NK-92 treated with Interleukin-12 subunit alpha and Interleukin-12 subunit beta, amount 100 ng/mL, for 24 hours (cell line): ENCODE measurements at regions not wholly inside any gene's neighbourhood (a gene's known extent, or its start where the extent isn't known, plus 50 kb on each side); places are given as distances from the start of the nearest gene placed in this dataset.

Source experiments
- DNase-seq: peaks from one replicate; lab custom pipeline; 2025; lab: John Stamatoyannopoulos, UW

DNA sequence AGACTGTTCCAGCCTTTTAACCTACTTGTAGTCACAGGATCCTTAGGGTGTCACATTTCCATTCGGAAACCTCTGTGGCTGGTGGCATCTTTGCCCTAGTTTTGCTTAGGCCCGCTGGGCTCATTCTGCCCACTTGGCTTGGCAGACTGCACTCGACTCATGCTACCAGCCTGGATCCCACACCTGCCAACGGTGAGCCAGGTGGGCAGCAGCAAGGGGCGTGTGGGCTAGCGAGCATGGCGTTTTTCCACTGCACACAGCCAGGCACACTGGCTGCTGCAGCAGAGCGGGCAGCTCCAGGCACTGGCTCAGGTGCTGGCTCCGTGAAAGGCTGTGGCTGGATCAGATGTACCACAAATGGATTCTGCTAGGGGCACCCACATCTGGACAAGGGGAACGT, 838.2 kb downstream of the SLITRK6 start:
- no peak for DNase-seq

DNA sequence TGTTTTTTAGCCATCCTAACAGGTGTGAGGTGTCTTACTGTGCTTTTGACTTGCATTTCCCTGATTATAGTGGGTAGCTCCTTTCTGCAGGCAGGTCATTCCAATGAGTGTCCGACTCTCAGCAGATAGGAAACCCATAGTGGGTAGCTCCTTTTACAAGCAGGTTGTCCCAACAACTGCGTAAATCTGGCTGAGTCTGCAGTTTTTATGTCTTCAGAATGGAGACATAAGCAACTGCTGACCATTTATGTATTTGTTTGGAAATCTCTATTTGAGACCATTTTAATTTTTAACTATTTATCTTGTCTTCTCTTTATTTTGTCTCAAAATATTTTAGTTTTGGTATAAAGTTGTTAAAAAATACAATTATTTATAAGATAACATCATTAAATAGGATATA, 839.4 kb downstream of the SLITRK6 start:
- no peak for DNase-seq

DNA sequence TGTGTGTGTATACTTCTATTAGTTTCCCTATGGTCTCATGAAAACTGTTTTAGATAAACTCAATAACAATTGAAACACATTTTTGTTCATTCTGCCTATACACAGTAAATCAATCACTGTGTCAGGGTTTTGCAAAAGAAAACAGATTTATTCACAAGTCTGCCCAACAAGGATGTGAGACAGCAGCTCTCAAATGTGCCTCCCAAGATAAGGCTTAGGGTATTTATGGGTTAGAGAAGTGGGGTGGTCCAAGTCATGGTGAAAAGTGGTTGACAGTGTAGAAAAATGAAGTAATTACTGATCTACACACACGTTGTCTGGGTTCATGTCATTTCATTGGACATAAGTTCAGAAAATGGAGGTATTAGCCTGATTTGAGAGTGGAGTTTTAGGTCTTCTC, 844.6 kb downstream of the SLITRK6 start:
- no peak for DNase-seq

DNA sequence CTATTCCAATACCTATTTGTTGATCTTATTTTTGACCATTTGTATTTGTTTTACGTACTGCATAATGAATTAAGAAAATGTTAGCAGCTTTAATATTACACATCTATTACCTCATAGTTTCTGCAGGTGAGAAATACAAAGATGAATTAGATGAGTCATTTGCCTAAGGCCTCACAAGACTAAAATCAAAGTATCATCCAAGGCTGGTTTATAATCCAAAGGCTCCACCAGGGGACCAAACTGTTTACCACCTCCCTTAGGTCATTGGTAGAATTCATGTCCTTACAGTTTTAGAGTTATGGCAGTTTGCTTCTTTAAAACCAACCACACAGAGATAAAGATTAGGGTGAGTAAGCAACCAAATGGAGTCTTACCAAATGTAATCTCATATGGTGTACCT, 848.1 kb downstream of the SLITRK6 start:
- no peak for DNase-seq

DNA sequence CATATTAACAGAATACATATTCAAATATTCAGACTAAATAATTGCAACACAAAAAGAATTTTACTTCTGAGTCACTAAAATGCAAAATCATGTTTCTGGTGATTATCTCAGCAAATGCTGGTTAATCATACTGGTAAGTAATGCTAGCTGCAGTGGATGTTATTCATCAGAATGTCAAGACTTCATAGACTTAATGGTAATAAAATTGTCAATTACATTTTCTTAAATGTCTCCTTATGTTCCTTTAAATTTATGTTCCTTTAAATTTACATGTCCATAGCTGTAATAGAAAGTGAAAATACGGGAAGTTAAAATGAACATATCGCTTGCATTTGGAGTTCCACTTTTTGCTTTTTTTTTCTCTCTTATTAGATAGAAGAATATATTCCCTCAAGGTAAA, 853.0 kb downstream of the SLITRK6 start:
- no peak for DNase-seq

DNA sequence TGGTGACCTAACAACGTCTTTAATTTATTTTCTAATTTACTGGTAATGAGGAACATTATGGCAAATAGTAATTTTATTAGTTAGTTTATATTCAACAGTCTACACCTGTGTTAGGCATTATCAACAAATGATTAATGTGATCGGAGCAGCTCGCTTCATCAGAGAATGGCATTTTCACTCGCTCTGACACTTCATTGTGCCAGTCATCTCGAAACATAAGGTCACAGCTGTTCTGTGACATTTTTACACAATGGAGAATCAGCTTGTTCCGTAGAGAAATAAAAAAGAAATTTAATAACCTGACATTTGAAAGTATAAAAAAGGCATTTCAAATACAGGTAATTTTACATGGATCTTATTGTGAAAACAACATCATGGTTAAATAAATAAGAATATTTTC, 858.4 kb downstream of the SLITRK6 start:
- no peak for DNase-seq

DNA sequence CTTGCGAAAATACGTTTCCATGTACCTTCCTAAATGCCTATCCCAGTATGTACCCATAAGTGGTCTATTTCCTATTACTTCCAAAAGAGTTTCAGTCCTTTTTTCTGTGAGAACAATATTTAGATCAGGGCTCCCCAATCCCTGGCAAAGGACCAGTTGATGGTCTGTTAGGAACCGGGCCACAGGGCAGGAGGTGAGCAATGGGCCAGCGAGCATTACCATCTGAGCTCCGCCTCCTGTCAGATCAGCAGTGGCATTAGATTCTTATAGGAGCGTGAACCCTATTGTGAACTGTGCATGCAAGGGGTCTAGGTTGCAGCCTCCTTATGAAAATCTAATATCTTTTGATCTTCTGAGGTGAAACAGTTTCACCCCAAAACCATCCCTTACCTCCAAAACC, 859.1 kb downstream of the SLITRK6 start:
- no peak for DNase-seq

DNA sequence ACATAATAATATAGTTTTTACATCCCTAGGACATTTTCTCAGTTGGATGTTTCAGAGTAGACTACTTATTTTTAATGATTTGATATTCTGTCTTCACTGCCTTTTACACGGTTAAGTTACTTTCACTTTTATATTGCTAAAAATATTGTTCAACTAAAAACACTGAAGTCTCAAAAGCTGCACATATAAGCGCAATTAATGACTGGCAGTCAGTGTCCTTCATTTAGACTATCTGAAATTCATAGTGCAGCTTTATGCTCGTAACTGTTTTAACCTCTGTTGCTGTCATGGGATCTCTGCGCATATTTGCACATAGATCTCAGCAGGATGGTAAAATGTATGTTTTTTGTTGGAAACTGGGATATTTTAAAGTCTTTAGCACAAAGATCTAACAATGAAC, 864.3 kb downstream of the SLITRK6 start:
- DNase-seq, result no peak

DNA sequence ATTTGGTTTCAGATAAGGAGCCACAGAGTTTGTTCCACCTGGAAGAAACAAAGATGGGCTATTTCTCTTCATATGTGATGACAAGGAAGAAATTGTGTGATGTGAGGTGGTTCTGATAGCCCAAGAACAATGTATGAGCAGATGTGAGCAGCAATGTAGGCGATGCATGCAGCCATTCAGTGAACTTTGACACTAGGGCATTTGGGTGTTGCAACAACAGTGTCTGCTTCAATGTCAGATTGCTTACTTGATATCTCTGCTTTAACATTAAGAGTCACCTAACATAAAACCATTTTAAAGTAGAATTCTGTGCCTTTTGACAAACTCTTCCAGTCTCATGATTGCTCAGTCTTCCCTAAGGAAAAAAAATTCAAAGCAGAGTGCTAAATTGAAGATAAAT, 865.4 kb downstream of the SLITRK6 start:
- DNase-seq, result no peak

DNA sequence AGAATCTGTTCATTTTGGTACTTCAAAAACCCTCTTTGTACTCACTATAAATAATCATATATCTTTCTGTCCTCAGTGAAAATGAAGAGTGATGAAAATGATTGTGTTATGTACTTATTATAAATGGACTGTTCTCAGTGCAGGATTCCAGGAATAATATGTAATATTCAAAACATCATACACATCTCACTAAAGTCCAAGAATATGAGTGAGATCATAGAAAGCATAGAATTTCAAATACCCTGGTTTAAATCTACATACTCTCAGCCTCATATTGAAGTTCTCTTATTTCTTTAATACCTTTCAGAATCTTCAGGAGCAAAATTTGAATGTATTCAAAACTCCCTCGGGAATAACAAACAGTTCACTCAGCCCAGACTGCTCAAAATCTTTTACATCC, 868.0 kb downstream of the SLITRK6 start:
- DNase-seq, result no peak

DNA sequence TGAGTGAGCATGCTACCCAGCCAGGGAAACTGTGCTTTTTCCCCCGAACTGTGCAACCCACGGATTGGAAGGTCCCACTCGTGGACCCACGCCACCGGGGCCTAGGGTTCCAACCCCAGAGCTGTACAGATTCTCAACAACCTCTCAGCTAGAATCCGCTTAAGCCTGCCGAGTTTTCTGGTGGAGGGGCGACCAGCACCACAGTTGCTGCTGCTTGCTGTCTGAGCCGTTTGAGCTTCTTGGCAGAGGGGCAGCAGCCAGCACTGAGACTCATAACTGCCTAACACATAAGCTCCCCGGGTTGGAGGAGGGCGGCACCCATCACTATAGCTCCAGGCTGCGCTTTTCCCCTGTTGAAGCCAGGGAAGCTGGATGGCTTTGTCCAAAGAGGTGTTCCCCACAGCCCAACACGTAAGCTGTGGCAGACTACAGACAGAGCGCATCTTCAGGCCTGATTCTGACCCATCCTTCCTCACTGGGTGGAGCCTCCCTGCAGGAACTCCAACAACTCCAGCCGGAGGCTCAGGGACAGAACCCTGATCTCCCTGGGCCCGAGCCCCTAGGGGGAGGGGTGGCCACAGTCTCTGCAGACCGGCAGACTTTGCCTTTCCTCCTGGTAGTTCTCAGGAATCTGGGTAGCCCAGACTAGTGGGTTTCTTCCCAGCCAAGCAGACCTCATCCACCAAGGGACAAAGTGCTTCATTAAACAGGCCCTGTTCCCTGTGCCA, 871.6 kb downstream of the SLITRK6 start:
- no peak for DNase-seq

DNA sequence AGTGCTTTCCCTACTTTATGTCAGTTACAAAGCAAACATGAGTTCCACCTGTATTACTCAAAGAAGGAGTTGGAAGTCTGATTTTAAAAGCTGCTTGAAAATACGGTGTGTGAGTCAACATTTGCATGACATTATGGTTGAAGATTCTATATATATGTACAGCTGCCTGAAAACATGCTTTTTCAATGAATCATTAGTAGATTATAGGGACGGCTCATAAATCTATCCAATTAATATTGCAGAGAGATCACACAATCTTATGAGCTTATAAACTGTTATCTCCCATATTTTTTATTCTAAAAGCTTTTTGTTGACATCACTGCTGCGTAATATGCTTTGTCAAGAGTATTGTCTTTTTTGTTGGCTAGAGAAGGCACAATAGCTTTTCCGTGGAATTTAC, 873.8 kb downstream of the SLITRK6 start:
- no peak for DNase-seq

DNA sequence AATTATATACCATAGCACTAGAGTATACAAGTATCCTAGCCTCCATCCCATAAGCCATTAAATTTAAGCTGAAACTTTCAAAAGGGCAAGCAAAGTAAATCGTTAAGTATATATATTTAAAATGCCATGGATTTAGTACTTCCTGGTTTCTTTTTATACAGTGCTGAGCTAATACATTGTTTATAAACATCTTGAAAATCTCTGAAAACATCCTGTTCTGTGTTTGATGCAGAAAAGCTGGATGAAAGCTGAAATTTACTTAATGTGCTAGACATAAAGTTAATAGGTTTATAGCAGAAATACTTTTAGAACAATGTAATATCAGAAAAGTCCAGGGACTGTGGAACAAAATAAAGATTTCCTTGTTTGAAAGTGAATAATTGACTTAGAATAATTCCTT, 875.4 kb downstream of the SLITRK6 start:
- no peak for DNase-seq

DNA sequence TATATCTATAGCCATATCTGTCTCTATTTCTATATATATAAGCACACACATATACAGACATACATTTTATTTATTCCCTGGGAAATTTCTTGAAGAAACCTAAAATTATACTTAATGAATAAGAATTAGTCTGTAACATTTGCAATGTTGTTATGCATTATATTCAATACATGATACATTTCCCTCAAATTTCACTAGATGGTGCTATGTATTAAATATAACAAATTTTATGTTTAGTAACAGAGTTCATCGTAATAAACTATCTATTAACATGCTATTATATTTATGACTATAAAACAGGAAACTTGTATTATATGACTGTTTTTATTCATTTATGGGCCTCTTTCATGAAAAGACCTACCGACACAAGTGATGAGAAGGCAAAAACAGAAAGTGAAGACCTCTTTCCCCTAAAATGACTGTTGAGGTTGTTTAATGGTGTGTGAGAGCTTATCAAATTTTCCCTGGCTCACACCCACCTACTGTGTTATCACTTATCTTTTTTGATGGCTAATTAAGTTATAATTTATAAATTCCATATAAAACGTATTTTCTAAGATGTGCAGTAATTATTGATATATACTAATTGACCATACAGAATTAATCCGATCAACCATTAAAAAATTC, 881.9 kb downstream of the SLITRK6 start:
- DNase-seq, result no peak

DNA sequence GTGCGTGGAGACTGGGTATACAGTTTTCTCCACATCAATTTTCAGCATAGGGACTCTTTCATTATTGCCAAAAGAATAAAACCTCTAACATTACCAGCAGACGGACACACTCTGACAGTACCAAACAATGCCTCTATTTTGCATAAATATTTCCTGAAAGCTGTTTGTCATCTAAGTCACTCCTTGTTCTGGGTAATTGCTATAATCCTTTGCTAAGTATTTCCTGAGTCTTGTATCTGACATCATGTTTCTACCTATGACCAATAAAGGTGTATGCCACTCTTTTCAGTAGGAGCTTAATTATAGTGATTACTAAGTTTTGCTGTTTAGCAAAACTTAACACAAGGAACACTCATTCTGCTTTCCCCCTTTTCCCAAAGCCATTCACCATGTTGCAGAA, 886.5 kb downstream of the SLITRK6 start:
- no peak for DNase-seq

DNA sequence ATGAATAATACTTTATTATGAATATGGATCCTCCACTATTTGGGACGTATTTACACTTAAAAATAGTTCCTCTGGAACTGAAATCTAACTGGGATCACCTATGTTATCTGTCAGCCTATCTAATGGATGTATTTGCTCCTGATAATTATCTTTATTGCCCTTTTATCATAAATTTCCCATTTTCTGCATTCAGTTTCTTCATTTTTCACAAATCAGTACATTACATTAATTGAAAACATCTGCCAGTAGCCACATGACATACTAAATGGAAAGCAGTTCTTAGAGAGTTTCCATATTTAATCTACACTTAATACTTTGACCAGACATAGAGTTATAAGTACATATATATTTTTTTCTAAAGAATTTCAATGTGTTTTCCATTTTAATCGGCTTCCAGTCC, 888.8 kb downstream of the SLITRK6 start:
- no peak for DNase-seq

DNA sequence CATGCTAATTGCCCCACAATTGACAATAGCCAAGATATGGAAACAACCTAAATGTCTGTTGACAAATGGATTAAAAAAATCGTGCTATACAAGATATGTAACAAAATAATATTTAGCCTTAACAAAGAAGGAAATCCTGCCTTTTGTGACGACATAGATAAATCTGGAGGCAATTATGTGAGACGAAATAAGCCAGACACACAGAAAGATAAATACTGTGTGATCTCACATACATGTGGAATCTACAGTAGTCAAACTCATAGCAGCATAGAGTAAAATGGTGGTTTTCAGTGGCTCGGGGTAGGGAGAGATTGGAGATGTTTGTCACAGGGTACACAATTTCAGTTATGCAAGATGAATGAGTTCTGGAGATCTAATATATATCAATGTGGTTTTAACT, 895.8 kb downstream of the SLITRK6 start:
- DNase-seq, result no peak

DNA sequence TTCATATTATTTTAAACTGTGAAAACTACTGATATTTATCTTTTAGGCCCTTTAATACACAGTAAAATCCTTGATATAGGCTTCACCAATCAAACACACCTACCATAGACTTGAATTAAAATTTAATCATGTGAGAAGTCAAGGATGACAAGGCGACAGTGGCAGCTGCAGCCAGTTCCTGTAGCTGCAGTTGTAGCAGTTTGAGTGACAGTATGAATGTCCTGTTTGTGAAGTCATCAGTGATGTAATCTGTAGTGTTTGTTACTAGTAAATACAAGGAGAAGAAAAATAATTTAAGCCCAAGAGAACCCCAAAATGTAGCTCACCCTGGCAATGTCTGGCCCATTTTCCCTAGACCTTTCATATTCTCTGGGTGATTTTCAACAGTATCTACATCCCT, 897.0 kb downstream of the SLITRK6 start:
- no peak for DNase-seq

DNA sequence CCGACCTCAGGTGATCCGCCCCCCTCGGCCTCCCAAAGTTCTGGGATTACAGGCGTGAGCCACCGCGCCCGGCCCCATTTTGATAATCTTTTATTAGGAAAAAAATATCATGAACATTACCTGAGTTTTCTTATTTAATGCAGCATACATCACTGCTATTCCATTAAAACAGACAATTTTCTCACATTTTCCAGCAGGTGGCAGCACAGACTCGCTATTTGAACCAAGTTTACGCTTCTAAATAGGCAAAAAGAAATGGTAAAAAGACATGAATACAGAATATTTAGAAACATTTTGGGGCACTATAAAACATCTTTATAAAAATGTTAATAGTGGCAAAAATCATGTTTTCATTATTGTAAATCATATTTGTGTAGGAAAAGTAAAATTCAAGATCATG, 903.1 kb downstream of the SLITRK6 start:
- DNase-seq, result no peak

DNA sequence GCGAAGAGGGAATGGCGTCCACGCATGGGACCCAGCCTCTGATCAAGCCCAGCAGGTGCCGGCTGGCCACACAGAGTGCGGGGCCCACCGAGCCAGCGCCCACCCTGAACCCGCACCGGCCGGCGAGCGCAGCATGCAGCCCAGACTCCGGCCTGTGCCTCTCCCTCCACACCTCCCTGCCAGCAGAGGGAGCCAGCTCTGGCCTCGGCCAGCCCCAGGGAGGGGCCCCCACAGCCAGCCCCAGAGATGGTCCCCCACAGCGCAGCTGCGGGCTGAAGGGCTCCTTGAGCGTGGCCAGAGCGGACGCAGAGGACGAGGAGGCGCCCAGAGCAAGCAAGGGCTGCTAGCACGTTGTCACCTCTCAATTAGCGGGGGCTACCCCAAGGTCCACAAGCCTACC, 904.5 kb downstream of the SLITRK6 start:
- no peak for DNase-seq

DNA sequence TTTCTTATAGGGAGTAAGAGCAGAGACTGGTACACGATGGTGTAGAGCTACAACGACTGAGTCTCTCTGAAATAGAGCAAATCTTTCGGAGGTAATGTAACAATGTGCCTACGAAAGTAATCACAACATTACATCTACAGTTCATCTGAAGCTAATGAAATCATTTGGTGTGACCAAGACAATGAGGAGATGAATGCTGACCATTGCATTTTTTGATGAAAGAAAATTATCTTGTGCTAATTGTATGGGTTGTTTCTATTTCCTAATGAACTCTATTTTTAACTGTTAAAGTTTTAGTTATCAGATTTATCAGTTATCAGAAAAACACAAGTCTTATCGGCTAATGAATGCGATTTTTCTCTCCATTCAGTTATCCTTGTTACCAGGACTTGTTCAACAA, 913.4 kb downstream of the SLITRK6 start:
- DNase-seq, result no peak

DNA sequence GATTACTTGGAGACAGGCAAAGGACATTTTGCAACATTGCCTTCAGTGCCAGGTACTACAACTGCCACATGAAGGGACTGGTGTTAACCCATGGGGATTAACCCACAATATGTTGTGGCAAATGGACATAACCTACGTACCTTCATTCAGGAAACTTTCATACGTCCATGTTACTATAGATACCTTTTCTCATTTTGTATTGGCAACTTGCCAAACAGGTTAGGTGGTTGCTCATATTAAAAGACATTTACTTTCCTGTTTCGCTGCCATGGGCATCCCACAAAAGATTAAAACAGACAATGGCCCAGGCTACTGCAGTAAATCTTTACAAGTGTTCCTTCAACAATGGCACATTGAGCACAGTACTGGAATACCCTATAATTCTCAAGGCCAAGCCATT, 925.3 kb downstream of the SLITRK6 start:
- no peak for DNase-seq

DNA sequence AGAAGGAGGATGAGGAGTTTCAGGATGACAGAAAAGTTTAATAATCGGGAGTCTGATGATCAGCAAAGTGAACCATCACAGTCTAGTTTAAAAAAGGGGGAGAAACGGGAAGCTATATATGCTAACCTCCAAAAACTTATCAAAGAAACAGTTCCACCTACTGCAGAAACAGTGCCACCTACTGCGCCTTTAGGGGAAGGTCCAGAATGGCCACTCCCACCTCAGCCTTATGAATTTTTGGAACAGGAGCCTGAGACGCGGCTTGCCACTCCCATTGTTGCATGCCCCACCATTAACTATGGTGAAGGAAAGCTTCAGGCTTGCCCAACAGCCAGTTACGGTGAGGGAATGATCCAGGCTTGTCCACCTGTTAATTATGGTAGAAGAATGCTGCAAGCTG, 929.0 kb downstream of the SLITRK6 start:
- DNase-seq, result no peak

DNA sequence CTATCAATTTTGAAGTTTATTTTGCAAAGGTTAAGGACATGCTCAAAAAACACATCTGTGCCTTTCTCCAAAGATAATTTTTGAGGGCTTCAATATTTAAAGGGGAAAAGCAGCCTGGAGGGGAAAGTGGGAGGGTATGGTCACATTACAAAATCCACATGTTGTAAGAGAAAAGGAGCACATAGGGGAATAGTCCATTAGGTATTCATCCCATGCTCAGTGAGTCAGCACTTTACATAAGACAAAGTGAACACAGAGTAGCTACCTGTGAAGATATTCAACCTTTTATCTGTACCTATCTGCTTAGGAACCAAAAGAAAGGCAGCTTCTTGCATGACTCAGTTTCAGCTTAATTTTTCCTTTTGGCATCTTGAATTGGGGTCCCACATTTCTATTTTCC, 932.0 kb downstream of the SLITRK6 start:
- DNase-seq, result no peak
